ENCODE measurements at regions not wholly inside any gene's neighbourhood (a gene's known extent, or its start where the extent isn't known, plus 50 kb on each side); places are given as distances from the start of the nearest gene placed in this dataset.

DNA sequence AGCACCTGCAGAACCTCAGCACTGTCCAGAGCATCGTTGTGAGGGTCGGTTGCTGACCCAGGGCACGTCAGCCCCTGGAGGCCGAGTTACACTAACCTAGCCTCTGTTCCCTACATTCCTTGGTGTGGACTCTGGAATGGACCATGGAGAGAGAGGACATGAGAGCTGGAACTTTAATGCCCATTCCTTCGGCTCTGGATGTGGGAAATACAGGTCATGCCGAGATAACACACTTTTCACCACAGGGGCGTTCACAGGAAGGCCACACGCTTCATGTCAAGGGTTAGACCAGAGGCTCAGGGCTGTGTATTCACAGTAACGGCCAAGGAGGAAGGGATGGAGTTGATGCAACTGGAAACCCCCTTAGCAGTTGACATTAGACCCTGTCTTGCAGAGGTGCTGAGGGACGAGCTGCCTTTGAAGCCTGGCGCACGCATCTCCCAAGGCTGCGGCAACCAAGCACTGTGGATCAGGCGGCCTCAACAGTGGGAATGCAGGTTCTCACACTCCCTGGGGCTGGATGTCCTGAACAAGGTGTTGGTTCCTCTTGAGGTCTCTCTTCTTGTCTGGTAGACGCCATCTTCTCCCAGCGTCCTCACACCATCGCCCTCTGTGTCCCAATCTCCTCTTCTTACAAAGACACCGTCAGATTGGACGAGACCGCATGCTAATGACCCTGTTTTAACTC lies 245.2 kb downstream of the KLF6 start:
- DNase-seq (ENCODE audit: low spot score), result no peak
- 0 out of 2 replicates have a peak overlapping the region, but pooled peaks have one; percentile 21 for H3K27ac ChIP-seq
- POLR2A ChIA-PET (ENCODE audit: low non-redundant PET), result no interaction called here
- TF ChIP-seq, protein P1, sequence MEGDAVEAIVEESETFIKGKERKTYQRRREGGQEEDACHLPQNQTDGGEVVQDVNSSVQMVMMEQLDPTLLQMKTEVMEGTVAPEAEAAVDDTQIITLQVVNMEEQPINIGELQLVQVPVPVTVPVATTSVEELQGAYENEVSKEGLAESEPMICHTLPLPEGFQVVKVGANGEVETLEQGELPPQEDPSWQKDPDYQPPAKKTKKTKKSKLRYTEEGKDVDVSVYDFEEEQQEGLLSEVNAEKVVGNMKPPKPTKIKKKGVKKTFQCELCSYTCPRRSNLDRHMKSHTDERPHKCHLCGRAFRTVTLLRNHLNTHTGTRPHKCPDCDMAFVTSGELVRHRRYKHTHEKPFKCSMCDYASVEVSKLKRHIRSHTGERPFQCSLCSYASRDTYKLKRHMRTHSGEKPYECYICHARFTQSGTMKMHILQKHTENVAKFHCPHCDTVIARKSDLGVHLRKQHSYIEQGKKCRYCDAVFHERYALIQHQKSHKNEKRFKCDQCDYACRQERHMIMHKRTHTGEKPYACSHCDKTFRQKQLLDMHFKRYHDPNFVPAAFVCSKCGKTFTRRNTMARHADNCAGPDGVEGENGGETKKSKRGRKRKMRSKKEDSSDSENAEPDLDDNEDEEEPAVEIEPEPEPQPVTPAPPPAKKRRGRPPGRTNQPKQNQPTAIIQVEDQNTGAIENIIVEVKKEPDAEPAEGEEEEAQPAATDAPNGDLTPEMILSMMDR (conservative IDR thresholded peaks at IDR 0.05; ENCODE audit: low read depth), result no peak
- CTCF ChIA-PET, result no interaction called here

- TF ChIP-seq, protein P1 (conservative IDR thresholded peaks at IDR 0.05; ENCODE audit: low read depth), result no peak
- POLR2A ChIA-PET (ENCODE audit: low non-redundant PET), result no interaction called here
- CTCF ChIA-PET, result no interaction called here
- peak overlapping the region; percentile 21; the same call in 1 of the 2 replicates for H3K27ac ChIP-seq
- DNase-seq (ENCODE audit: low spot score), result peak; percentile 36
These were observed 246.1 kb downstream of the KLF6 start for GRCh38 chr10:3538656-3539531.

DNA sequence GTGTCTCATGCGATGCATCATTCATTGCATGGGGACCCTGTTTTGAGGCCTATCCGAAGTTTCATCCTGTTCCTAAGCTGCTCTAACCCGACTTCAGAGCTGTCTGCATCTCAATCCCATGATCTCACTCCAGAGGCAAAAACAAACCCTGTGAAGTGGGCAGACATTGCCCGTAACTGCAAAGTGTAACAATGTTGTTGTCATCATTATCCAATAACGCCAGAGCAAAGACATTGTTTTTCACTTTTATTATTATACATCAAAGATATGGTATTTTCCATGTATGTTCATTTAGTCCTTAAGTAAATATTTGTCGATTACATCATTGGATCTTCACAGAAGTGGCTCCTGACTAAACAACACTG lies 246.7 kb downstream of the KLF6 start:
- POLR2A ChIA-PET (ENCODE audit: low non-redundant PET), result no interaction called here
- DNase-seq (ENCODE audit: low spot score), result no peak
- TF ChIP-seq, protein P1 (conservative IDR thresholded peaks at IDR 0.05; ENCODE audit: low read depth), result no peak
- CTCF ChIA-PET, result no interaction called here
- H3K27ac ChIP-seq, result no peak overlapping the region

DNA sequence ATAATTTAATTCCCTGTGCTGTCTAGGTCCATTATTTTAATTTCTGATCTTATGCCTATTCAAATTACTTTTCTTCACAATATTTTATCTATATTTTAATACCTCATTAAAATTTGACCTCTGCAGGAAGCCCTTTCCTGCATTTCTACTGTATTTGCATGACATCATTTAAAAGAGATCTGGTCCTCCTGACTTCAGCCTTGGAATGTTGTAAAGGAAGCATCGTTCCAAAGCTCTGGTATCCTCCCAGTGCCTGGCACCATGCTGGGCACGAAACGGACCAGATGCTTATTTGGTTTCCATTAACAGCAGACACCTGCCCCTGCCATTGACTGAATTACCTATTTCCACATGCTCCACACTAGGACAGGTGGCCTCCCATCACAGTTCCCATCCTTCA lies 247.5 kb downstream of the KLF6 start:
- no peak overlapping the region for H3K27ac ChIP-seq
- TF ChIP-seq, protein P1 (conservative IDR thresholded peaks at IDR 0.05; ENCODE audit: low read depth), result no peak
- ChIA-PET CTCF (no interaction called here), POLR2A (ENCODE audit: low non-redundant PET) (no interaction called here)
- DNase-seq (ENCODE audit: low spot score), result no peak

DNA sequence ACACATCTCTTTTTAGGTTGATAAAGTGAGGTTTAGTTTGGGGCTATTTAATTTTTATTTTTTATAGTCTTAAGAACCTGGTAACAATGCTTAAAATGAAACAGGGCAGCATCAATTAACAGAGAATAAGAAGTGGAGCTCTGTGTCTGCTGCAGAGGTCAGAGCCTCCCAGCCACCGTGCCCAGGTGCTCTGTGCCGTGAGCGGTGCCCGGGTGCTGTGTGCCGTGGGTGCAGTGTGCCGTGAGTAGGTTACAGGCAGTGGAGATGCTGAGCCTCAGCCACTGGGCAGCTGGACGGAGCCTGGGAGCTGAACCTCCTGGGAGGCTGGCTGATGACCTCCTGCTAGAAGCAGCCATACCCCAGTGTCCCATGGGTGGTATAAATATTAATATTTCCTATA lies 250.0 kb downstream of the KLF6 start:
- DNase-seq (ENCODE audit: low spot score), result no peak
- no peak overlapping the region for H3K27ac ChIP-seq
- ChIA-PET POLR2A (ENCODE audit: low non-redundant PET) (no interaction called here), CTCF (interaction anchor here (0.6 to 0.7 kb wide), 2 partner anchors 251 to 342 kb away, joined by 3 to 5 read pairs; no protein-coding TSS in a partner anchor)
- TF ChIP-seq, protein P1 (conservative IDR thresholded peaks at IDR 0.05; ENCODE audit: low read depth), result no peak

GRCh38 chr10:3534433-3534832 lies 250.6 kb downstream of the KLF6 start:
- TF ChIP-seq, protein P1 (conservative IDR thresholded peaks at IDR 0.05; ENCODE audit: low read depth), result no peak
- ChIA-PET CTCF (interaction anchor here (0.7 kb wide), 1 partner anchor 341 kb away, joined by 3 read pairs; no protein-coding TSS in a partner anchor), POLR2A (ENCODE audit: low non-redundant PET) (no interaction called here)
- no peak for DNase-seq (ENCODE audit: low spot score)
- no peak overlapping the region for H3K27ac ChIP-seq
